Stimulated activated CD8-positive, alpha-beta memory T cell treated with anti-CD3 and anti-CD28 coated beads, Interleukin-15, amount 100 ng/mL, for 4 hours (primary cell): ENCODE measurements at regions not wholly inside any gene's neighbourhood (a gene's known extent, or its start where the extent isn't known, plus 50 kb on each side); places are given as distances from the start of the nearest gene placed in this dataset.

Source experiments
- DNase-seq, 2 donors: peaks; one replicate each; pipeline ENCODE4 v3.0.0-alpha.2; 2020; ENCODE audit warnings: low read depth in 2 of 2

GRCh38 chr14:38110258-38110657 lies 97.4 kb upstream of the SSTR1 start:
- DNase-seq, result no peak

DNA sequence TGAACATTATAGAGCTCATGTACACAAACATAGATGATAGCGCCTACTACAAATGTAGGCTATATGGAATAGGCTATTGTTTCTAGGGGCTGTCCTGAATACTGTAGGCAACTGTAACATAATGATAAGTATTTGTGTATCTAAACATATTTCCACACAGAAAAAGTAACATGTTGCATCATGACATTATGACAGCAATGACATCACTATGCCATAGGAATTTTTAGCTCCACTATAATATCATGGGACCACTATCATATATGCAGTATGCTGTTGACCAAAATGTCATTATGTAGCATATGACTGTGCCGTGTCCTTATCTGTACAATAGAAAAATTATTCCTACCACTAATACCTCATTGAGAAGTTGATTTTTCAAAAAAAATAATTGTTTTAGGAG lies 96.7 kb upstream of the SSTR1 start:
- DNase-seq, result no peak

- no peak for DNase-seq
Measured at GRCh38 chr14:38113546-38113945, 94.2 kb upstream of the SSTR1 start.

DNA sequence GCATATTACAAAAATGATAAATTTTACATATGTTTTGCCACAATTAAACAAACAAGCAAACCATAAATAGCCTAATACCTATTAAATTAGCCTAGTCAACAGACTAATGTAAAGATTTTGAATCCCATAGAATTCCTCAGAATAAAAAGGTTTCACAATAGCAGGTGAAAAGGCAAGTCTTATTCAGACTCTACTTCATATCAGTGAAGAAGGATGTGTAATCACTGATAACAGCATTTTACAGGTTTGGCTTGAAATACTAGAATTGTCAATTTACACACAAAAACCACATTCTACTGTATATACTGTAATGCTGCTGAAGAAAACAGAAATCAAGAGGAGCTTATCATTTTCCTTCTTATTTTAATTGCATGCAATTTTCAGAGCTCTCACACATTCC lies 90.8 kb upstream of the SSTR1 start:
- no peak for DNase-seq

GRCh38 chr14:38120109-38120508 lies 87.6 kb upstream of the SSTR1 start:
- no peak for DNase-seq

DNA sequence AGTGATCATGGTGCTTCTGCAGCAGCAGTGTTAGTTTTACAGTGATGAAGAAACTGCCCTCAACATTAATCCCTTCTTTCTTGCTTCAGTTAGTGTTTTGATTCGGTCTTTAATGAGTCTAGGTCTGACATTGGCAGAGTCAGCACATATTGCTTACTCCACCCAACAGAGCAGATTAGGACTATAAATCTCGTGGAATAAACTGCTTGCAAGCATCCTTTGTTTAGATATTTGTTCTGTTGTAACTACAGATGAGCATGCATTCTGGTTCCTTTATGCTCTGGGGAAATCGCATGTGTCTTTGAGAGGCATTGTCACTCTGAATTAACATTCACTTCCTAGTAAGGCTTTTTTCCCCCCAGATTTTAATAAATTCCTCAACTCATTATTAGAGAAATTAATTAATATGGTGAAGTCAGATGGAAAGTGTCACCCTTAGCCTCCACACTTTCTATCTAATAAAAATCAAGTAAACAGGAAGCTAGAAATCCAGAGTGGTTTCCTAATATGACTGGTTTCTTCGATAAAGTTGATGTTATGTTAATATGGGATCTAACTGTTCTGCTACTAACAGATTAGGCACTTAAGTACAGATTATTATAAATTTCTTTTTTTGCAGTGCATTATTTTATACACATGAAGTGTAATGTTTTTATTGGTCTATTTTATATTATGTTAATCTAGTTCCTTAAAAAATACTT lies 86.2 kb upstream of the SSTR1 start:
- no peak for DNase-seq

DNA sequence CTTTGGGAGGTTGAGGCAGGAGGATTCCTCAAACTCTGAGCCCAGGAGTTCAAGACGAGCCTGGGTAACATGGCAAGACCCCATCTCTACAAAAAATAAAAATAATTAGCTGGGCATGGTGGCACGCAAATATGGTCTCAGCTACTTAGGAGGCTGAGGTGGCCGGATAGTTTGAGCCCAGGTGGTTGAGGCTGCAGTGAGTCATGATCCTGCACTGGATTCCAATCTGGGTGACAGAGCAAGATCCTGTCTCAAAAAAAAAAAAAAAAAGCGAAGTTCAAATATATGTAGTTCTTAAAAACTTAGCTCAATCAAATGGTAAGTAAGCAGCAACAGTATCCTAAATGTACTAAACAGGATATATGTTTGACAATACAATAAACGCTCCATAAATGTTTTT lies 85.5 kb upstream of the SSTR1 start:
- DNase-seq, result no peak

GRCh38 chr14:38124506-38124905 lies 83.2 kb upstream of the SSTR1 start:
- no peak for DNase-seq

GRCh38 chr14:38125481-38126037 lies 82.1 kb upstream of the SSTR1 start:
- no peak for DNase-seq

DNA sequence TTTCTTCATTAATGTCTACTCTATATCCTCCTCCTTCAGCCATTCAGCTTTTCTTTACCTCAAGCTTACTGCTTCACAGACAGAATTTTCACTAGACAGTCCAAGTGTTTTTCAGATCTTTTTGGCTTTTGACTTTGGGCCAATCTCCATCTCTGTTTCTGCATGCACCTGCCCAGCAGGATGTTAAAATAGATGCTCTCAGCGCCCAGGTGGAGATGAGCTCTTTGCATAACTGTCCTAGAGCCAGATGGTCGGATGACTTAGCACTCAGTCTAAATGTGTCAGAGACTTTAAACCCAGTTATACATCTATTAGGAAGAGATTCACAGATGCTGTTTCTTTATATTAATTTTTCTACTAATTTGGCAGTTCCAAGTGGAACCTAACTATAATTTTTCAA lies 80.3 kb upstream of the SSTR1 start:
- DNase-seq, result no peak

- no peak for DNase-seq
Measured at GRCh38 chr14:38127784-38128183, 79.9 kb upstream of the SSTR1 start.

DNA sequence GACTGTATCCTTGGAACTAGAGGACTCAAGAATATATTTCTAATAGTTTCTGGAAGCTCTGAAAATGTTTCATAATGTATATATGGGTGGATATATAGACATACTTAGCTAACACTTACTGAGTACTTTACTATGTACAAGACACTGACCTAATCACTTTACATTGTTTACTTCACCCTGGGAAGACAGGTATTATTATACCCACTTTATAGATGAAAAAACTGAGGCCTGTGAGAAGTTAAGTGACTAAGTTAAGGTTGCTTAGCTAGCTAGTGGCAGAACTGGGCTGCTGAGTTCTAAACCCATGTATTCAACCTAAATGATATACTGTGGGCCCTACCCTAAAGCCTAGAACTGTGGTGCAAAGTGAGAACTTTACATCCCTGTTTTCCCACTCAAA lies 79.1 kb upstream of the SSTR1 start:
- no peak for DNase-seq

- DNase-seq, result no peak
Measured at GRCh38 chr14:38129192-38129591, 78.5 kb upstream of the SSTR1 start.

GRCh38 chr14:38129705-38130104 lies 78.0 kb upstream of the SSTR1 start:
- no peak for DNase-seq

- DNase-seq, result no peak
Measured at GRCh38 chr14:38134416-38135030, 73.2 kb upstream of the SSTR1 start.

- no peak for DNase-seq
Measured at GRCh38 chr14:38135106-38135867, 72.4 kb upstream of the SSTR1 start.

GRCh38 chr14:38137005-38137404 lies 70.7 kb upstream of the SSTR1 start:
- no peak for DNase-seq

DNA sequence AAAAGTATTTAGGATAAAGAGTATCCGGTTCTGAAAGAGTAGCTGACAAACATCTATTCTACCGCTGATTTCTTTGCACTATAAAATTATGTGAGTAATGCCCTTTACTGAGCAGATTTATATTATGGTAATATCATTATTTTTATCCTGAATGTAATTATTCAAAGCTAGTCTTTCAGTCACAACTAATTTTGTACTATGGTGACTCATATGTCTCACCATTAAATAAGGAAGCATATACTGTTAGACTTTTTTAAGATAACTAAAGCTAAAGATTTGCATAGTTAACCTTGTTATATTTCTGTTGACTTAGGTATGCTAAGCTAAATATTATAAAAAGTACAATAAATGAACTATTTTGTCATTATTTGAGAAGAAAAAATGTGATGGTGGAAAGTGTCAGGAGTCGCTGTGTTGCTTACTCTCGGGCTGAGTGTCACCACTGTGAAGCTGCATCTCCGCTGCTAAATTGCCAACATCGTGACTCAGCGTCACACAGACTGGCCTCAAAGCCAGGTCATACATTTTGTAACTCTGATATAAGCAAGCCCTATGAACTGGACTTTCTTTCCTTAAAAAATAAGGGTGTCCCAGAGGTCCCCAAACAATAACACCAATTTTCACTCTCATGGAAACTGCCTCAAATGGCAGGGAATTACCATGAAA lies 69.1 kb upstream of the SSTR1 start:
- DNase-seq, result no peak

GRCh38 chr14:38139926-38140325 lies 67.8 kb upstream of the SSTR1 start:
- DNase-seq, result no peak

DNA sequence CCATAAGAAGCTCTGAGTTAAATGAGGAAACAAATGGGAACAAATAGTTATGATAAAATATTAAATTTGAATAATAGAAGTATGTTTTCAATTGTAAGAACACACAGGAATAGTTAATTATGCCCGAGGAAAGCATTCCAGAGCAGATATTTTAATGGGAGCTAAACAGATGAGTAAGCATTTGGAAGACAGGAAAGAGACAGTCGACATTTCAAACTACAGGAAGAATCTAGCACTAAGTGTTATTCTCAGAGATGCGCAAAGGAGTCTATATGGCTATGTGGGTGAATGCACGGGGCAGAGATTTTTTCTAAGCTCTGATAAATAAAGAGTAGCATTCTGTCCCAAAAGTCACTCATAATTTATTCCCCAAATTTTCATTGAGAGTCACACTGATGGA lies 64.5 kb upstream of the SSTR1 start:
- DNase-seq, result no peak

GRCh38 chr14:38143659-38144505 lies 63.8 kb upstream of the SSTR1 start:
- no peak for DNase-seq
